ENCODE measurements at regions not wholly inside any gene's neighbourhood (a gene's known extent, or its start where the extent isn't known, plus 50 kb on each side); places are given as distances from the start of the nearest gene placed in this dataset.

DNA sequence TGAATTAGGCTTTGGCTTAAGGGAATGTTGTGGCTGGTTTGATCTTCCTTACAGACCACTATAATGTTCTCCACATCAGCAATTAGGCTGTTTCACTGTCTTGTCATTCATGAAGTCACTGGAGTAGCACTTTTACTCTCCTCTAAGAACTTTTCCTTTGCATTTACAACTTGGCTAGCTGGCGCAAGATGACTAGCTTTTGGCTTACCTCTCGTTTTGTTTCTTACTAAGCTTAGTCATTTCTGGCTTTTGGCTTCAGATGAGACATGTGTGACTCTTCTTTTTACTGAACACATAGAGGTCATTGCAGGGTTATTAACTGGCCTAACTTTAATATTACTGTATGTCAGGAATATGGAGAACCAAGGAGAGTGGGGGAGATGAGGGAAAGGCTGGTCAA, 143.2 kb downstream of the PTCHD4 start:
- Histone ChIP-seq H3K9ac (ENCODE audit: insufficient read depth, low read depth, low read length) (no peak overlapping the region), H3K79me2 (ENCODE audit: insufficient read depth, low read length) (no peaks in the 10 kb centered on the region), H3K4me3 (replicated peaks in 1 of 3; ENCODE audit: insufficient read depth in 1 of 3, low read depth in 2 of 3, low read length in 3 of 3) (no peak overlapping the region), H3K36me3 (replicated peaks in 1 of 2; ENCODE audit: control insufficient read depth in 1 of 2, insufficient read depth in 2 of 2, low read length in 2 of 2) (peaks cover 0 to 3% of the 10 kb centered on the region in 2 experiments; a peak in 2 of 5 replicates), H3K4me2 (ENCODE audit: low read depth, low read length) (no peak overlapping the region), H4K20me1 (ENCODE audit: insufficient read depth, low read length) (no peaks in the 10 kb centered on the region), H3K9me3 (ENCODE audit: low read length) (no peaks in the 10 kb centered on the region), H3K27me3 (ENCODE audit: control insufficient read depth in 1 of 2, insufficient read depth in 2 of 2, low read length in 2 of 2) (no peaks in the 10 kb centered on the region), H2AFZ (ENCODE audit: low read length) (no peak overlapping the region), H3K27ac (ENCODE audit: extremely low read length, insufficient read depth, low read length) (no peak overlapping the region), H3K4me1 (ENCODE audit: insufficient read depth, low read length) (no peaks in the 10 kb centered on the region)
- BruUV-seq (replicated peaks) = no TSS peak
- DNase-seq (ENCODE audit: low spot score) = no peak
- ChIA-PET CTCF (ENCODE audit: low intra/inter-chr PET ratio, low total read pairs) (no interaction called here), POLR2A (no interaction called here)
- in situ Hi-C loops (cut with HindIII; ENCODE audit: extremely low pct_ligation_motif_present, low pct_unique_long_range_greater_than_20kb) (no loop called here), intact Hi-C loops (cut with micrococcal nuclease; ENCODE audit: unreplicated experiment) (no loop called here)
- no peak for ATAC-seq
- no peak for FAIRE-seq
- WGBS (ENCODE audit: low lambda C conversion rate) = 100% methylated on average over 2 of the region's 2 CpGs
- TF ChIP-seq, protein P1, sequence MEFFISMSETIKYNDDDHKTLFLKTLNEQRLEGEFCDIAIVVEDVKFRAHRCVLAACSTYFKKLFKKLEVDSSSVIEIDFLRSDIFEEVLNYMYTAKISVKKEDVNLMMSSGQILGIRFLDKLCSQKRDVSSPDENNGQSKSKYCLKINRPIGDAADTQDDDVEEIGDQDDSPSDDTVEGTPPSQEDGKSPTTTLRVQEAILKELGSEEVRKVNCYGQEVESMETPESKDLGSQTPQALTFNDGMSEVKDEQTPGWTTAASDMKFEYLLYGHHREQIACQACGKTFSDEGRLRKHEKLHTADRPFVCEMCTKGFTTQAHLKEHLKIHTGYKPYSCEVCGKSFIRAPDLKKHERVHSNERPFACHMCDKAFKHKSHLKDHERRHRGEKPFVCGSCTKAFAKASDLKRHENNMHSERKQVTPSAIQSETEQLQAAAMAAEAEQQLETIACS (CRISPR knock-in tag; IDR thresholded peaks at IDR 0.05) = no peak
- no peak for TF ChIP-seq FOXA1 (IDR thresholded peaks at IDR 0.05)
- no peak for TF ChIP-seq FOXA1 (CRISPR knock-in tag; IDR thresholded peaks at IDR 0.05)
- TF ChIP-seq ZBTB20 (CRISPR knock-in tag; IDR thresholded peaks at IDR 0.05; ENCODE audit: borderline replicate concordance, low read depth) = no peak
- no peak for TF ChIP-seq ZSCAN29 (CRISPR knock-in tag; conservative IDR thresholded peaks at IDR 0.05)
- TF ChIP-seq, protein P2, sequence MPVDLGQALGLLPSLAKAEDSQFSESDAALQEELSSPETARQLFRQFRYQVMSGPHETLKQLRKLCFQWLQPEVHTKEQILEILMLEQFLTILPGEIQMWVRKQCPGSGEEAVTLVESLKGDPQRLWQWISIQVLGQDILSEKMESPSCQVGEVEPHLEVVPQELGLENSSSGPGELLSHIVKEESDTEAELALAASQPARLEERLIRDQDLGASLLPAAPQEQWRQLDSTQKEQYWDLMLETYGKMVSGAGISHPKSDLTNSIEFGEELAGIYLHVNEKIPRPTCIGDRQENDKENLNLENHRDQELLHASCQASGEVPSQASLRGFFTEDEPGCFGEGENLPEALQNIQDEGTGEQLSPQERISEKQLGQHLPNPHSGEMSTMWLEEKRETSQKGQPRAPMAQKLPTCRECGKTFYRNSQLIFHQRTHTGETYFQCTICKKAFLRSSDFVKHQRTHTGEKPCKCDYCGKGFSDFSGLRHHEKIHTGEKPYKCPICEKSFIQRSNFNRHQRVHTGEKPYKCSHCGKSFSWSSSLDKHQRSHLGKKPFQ (CRISPR knock-in tag; IDR thresholded peaks at IDR 0.05; ENCODE audit: insufficient replicate concordance) = no peak
- TF ChIP-seq ZNF484 (CRISPR knock-in tag; IDR thresholded peaks at IDR 0.05; ENCODE audit: borderline replicate concordance, low read depth) = no peak
- TF ChIP-seq, protein P3, sequence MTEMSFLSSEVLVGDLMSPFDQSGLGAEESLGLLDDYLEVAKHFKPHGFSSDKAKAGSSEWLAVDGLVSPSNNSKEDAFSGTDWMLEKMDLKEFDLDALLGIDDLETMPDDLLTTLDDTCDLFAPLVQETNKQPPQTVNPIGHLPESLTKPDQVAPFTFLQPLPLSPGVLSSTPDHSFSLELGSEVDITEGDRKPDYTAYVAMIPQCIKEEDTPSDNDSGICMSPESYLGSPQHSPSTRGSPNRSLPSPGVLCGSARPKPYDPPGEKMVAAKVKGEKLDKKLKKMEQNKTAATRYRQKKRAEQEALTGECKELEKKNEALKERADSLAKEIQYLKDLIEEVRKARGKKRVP (CRISPR knock-in tag; IDR thresholded peaks at IDR 0.05) = no peak
- TF ChIP-seq, protein P4, sequence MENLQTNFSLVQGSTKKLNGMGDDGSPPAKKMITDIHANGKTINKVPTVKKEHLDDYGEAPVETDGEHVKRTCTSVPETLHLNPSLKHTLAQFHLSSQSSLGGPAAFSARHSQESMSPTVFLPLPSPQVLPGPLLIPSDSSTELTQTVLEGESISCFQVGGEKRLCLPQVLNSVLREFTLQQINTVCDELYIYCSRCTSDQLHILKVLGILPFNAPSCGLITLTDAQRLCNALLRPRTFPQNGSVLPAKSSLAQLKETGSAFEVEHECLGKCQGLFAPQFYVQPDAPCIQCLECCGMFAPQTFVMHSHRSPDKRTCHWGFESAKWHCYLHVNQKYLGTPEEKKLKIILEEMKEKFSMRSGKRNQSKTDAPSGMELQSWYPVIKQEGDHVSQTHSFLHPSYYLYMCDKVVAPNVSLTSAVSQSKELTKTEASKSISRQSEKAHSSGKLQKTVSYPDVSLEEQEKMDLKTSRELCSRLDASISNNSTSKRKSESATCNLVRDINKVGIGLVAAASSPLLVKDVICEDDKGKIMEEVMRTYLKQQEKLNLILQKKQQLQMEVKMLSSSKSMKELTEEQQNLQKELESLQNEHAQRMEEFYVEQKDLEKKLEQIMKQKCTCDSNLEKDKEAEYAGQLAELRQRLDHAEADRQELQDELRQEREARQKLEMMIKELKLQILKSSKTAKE (CRISPR knock-in tag; IDR thresholded peaks at IDR 0.05; ENCODE audit: borderline replicate concordance) = no peak
- no peak for TF ChIP-seq RAD21 (CRISPR knock-in tag; IDR thresholded peaks at IDR 0.05)
- no peak for TF ChIP-seq FOSL2 (CRISPR knock-in tag; IDR thresholded peaks at IDR 0.05)
- no peak for TF ChIP-seq HINFP (CRISPR knock-in tag; IDR thresholded peaks at IDR 0.05; ENCODE audit: low read depth)
- TF ChIP-seq PLSCR1 (CRISPR knock-in tag; IDR thresholded peaks at IDR 0.05; ENCODE audit: borderline replicate concordance) = no peak
- no peak for TF ChIP-seq CCDC6 (CRISPR knock-in tag; IDR thresholded peaks at IDR 0.05)
- no peak for TF ChIP-seq TCF12 (IDR thresholded peaks at IDR 0.05)
- no peak for TF ChIP-seq TCF12 (CRISPR knock-in tag; IDR thresholded peaks at IDR 0.05)
- no peak for TF ChIP-seq ZSCAN31 (CRISPR knock-in tag; IDR thresholded peaks at IDR 0.05; ENCODE audit: low read depth)
- no peak for TF ChIP-seq ZNF724P (CRISPR knock-in tag; IDR thresholded peaks at IDR 0.05; ENCODE audit: borderline replicate concordance)
